GM19240 (cell line): ENCODE measurements at regions not wholly inside any gene's neighbourhood (a gene's known extent, or its start where the extent isn't known, plus 50 kb on each side); places are given as distances from the start of the nearest gene placed in this dataset.

Experiments
- DNase-seq: peaks from one replicate; pipeline ENCODE4 v3.0.0; 2011; ENCODE audit warnings: low spot score; ENCODE audit not compliant: insufficient read length

DNA sequence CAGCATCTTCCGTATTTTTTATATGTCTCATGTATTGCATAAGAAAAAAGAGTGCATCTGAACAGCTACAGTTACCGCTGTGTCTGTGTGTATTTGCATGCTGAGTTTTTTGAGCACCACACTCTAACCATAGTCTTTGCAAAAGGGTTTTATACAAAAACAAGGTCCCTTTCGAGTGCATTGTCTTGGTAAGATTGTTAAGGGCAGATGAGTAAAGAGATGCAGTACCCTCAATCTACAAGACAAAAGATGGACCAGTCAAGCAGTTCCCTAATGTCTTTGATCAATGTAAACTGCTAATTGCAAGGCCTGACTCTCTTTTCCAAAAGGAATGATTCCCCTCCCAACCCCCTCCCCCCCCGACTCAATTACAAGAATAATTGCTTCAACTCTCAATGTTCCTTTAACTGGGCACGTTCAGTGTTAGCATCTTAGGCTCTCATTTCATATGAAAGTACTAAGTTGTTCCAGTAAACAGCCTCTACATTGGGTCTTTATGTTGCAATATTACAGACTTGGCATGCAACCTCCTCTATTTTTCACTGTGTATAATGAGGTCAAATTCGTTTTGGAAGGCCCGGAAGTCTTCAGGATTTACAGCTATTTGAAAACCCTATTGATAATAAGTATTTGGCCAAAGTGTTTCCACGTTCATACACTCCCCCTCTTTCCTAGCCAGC, 471.4 kb upstream of the RBFOX1 start:
- DNase-seq: no peak

DNA sequence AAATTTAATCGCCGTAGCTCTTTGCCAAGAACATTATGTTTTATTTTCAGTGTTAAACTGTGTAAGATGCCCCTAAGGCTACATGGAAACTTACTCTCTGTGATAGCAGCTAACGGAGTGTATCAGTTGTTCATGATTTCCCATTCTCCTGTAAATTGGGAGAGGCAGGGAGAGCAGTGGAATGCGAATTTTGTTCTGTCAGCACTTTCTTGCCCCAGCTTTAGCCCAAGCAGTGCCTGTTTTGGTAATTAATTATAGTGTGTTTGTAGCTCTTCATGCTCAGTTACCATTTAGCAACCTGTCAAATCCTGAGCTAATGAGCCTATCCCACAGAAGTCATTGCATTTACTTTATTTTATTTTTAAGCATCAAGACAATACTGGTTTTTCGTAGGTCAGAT, 475.1 kb upstream of the RBFOX1 start:
- no peak for DNase-seq

DNA sequence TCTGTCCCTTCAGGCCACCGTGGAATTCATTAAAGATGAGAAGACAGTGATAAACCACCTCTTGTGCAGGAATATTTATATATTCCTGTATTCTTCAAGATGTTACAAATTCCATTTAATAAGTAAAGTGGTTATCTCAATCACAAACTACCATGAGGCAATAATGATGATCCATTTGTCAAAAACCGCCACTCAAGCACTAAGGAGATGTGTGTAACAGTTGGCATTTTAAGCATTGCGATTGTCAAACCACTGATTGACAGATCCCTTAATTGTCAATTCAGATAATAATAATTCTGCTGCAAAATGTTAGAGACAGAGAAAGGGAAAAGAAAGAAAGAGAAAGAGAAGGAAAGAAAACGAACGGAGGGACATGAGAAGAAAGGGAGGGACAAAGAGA, 476.1 kb upstream of the RBFOX1 start:
- no peak for DNase-seq

DNA sequence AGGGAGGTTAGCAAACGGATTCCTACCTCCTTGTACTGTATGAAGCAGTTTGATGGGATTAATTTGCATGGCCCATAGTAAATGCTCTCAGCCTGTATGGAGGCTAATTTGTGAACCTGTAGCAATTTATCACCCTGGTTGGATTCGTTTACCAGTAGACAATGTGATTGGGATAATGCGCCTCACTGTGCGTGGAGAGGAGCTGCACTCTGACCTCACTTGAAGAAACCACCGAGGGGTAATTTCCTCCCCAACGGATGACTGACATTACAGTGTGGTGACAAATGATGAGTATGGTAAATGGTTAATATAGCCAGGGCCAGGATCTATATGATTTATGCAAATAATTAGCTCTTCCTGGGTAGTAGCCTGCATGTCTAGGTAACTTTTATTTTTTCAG, 479.1 kb upstream of the RBFOX1 start:
- DNase-seq: no peak

DNA sequence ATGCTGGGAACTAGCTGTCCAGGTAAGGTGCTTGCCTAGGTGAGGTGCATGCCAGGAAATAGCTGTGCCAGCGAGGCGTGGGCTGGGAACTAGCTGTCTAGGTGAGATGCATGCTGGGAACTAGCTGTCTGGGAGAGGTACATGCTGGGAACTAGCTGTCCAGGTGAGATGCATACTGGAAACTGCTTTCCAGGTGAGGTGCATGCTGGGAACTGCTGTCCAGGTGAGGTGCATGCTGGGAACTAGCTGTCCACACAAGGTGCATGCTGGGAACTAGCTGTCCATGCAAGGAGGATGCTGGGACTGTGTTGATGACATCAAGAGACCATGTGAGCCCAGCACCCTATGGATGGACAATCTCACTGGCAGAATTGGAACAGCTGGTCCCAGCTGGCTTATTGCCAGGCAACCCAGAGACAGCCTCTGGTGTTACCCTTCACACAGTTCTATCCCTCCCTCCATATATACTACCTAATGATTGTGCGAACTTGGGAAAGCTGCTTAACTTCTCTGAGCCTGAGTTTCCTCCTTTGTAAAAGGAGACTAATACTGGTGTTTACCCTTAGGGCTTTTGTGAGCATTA, 479.9 kb upstream of the RBFOX1 start:
- no peak for DNase-seq

DNA sequence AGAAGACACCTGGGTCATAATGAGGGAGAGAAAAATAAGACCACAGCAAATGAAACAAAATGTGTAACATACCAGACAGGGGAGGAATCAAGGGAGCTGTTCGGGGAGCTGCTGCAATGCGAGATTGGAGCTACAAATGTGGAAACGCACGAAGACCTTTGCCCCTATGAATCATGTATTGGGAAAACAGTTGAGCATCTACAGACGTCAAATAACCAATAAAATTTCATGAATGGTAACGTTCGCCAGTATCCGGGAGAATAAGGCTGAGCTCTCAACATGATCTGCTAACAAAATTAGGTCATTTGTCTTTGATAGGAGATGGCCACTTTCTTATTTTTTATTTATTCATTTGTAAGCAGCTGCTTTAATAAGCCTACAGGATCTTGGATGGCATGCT, 486.2 kb upstream of the RBFOX1 start:
- no peak for DNase-seq

DNA sequence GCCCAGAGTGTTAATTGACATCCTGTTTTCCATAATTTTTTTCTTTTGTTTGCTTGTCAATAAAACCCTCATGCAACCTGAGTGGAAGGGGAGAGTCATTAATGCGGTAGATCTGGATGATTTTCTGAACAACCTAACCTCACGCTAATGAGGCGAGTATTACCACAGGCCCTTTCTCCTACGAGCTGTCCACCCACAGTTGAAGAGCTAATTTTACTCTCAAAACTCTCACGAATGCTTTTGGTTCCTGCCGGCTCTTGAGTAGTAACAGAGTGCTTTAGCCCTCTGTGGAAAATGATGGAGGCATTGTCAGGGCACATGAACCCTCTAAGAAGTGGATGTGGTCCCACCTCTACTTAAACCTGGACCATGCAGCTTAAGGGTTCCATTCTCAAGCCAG, 491.3 kb upstream of the RBFOX1 start:
- no peak for DNase-seq

DNA sequence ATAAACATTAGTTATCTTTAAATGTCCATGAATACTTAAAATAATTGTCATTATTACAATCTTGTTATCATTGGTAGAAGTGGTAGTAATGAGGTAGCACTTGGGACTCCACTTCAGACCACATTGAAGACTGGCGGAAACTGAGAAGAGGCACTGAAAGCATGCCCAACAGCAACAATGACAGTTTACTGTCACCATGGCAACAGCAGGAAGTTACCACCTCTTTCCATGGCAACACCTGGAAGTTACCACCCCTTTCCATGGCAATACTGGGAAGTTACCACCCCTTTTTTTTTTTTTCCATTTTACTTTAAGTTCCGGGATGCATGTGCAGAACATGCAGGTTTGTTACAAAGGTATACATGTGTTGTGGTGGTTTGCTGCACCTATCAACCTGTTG, 494.9 kb upstream of the RBFOX1 start:
- no peak for DNase-seq

DNA sequence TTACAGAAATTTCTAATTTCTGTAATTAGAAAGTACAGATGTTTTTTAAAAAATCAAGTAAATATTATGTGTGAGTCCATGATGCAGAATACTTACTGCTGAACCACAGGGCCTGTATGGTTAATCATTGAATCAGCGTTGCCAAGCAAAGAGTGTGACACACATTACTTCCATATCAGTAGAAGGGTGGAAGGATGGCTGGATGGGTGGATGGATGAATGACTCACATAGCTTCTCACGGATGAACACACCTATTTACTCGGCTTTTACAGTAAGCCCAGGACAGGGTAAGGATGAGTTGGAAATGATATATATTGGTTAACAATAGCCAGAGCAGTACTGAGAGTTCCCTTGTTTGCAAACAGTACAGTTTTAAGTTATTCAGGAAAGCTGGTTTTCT, 495.9 kb upstream of the RBFOX1 start:
- no peak for DNase-seq

DNA sequence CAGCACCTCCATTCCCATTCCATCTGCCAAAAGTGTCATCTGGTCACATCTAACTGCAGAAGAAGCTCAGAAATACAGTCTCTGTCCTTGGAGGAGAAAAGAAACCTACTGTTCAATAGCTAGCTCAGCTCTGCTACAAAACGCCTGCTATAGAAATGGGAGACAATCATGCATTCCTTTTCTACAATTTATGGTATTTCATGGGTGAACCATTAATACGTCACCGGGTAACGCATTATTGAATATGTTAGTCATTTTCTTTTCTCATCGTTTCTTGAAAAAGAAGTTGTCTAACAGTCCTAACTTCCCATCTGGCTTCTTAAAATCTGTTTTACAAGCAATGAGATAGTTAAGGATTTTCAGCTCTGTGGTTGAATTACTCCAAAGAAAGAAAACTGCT, 496.7 kb upstream of the RBFOX1 start:
- no peak for DNase-seq

DNA sequence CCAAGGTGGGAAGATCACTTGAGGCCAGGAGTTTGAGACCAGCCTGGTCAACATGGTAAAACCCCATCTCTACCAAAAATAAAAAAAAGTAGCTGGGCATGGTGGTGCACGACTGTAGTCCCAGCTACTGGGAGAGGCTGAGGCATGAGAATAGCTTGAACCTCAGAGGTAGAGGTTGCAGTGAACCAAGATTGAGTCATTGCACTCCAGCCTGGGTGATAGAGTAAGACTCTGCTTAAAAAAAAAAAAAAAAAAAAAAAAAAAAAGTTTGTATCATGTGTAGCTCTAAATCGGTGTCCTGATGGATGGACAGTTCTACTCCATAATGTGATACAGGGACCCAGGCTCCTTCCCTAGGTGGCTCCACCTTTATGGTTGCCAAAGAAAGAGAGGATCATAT, 497.1 kb upstream of the RBFOX1 start:
- DNase-seq: no peak

DNA sequence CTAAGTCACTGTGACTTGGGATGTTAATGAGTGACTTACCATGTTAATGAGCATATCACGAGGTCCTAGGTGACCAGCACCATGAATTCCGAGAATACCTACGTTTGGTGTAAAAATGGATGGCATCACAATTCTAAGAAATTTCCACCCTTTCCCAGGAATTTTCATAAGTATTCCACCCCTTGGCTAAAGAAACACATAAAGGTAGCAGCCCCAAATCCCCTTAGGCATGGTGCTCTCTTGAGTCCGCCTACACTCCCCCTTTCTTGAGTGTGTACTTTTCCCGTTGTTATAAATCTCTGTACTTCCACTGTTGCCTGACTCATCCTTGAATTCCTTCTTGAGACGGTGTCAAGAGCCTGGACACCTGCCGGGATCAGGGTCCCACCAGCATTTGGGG, 504.0 kb upstream of the RBFOX1 start:
- no peak for DNase-seq

DNA sequence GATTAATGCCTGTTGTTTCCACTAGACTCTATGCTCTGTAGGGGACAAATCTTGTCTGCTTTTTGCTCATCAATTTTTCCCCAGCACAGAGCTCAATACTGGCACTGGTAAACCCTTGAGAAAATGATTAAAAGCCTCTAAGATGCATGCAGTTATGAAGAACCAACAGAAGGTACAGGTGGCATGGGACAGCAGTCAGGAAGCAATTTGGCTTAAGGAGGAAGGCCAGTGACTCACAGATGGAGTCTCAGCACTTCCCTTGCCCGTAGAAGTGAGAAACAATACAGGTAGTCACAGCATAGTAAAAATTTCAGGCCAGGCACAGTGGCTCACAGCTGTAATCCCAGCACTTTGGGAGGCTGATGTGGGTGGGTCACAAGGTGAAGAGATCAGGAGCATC, 504.7 kb upstream of the RBFOX1 start:
- DNase-seq: no peak

DNA sequence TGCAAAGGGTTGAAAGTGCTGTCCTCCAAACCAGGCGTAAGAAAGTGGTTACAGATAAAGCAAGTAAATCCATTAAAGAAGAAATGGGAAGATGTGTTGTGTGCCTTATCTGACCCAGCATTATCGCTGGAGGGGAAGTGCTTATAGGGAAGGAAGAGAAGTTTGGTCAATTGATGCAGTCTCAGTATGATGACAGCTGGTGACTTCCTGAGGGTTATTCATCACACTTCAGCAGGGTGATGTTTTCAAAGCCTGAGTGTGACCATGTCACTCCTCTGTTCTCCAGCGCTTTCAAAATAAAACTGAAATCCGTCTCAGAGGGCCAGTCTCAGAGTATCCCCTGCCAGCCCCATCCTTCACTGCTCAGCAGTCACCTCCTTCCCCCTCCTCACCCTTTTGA, 505.4 kb upstream of the RBFOX1 start:
- DNase-seq: no peak

DNA sequence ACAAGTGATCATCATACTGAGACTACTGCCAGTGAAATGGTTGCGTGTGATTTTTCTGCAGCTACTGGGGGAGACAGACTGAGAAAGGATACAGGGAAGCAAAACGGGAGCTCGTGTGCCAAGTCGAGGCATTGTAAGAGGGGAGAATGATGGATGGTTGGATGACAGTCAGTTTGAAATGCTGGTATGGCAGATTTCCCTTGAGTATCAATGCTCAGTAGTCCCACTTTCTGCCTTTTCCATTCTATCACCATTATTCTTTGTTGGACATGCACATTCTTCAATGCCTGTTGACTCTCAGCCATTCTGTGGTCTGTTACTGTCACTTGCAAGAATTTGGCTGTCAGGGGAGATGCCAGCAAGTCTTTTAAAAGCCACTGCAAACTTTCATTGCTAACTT, 510.6 kb upstream of the RBFOX1 start:
- no peak for DNase-seq

DNA sequence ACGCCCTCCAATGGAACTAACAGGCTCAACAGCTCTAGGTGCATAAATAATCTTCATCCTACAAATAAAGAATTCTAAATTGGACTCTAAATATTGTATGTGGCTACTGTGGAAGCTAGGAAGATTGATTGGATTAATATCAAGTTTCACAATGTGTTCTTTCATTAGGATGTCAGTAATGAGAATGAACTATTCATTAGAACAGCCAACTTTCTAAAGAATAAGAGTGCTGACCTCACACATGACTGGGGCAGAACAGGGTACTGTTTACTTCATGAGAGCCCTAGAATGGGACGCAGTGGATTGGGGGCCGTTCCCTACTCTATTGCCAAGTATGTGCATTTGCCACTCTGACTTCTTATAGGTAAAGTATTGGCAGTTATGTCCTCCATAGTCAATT, 528.2 kb upstream of the RBFOX1 start:
- no peak for DNase-seq

DNA sequence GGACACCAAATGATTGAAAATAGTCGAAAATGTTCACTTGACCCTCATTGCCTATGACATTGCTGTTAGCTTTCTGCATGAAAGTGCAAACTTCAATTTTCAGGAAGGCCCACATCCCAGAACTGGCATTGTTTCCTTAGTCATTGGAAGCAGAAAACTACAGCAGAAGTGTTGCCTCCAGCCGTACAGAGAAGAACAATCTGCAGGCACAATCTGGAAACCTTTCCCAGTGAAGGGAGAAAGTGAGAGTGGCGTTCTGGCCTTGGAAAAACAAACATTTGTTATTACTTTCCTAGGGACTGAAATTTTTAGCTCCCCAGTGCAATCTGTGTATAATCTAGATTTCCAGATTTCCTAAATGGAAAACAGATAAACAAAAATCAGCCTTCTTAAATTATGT, 529.5 kb upstream of the RBFOX1 start:
- no peak for DNase-seq

DNA sequence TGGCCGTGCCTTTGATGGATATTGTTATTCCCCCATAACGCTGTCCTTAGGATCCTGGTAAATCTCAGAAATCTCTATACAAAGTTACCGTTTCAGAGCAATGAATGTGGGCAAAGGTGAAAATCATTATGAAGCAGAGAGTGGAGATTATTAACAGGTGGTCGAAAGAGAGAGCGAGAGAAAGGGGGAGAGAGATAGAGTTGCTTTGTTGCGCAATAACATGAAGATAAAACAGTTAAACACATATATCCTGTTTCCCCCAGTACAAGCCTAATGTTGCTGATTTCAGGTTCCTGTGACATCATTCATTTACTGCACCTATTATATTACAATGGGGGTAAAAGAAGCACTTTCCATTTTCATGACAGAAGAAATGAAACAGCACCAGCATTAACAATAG, 535.4 kb upstream of the RBFOX1 start:
- no peak for DNase-seq

DNA sequence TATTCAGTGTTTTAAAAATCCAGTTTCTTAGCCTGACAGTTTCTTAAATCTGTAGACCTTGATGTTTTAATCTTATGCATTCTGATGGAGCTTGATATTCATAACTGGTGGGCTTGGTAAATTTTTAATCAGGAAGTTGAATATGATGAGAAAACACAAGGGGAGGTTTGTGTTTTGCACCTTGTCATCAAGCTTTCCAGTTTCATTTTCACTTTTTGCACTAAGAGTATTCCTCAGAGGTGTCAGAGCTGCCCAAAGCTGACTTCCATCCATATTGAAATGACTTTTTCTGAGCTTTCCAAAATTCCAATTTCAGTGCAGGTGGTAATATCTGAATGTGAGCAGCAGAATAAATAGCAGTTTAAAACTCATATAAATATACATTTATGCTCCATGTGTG, 555.0 kb upstream of the RBFOX1 start:
- DNase-seq: no peak

DNA sequence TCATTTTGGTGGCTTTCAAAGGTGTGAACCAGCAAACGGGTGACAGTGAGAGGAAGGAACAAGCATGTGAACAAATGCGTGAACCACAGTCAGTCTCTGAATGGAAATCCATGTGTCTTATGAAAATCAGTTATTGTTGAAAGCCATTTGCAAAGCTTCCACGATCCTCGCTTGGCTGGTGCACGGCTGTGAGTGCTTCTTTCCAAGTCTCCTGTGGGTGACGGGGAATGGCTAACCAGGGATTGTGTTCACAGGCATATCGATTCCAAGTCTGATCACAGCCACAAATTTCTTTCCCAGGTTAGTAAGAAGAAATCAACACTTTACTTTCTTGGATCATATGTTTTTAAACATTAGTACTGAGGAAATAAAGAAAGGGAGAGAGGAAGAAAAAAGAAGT, 556.9 kb upstream of the RBFOX1 start:
- no peak for DNase-seq

DNA sequence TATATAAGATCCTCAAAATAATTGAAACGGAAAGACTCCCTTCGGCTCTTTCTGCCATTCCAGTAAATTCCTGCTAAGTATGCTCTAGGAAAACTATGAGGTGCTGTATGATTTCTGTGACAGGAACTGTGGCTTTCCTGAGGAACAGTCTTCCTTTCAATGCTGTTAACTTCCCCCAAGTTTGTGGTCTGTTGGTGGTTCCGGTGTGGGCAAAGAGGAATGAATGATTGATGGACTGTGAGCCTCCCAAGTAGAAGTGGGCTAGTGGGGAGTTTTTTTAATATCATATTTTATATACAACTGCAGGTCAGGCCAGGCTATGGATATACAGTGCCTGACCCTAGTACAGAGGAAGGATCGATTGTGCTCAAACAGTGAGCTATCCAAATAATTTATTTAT, 560.7 kb upstream of the RBFOX1 start:
- DNase-seq: no peak

DNA sequence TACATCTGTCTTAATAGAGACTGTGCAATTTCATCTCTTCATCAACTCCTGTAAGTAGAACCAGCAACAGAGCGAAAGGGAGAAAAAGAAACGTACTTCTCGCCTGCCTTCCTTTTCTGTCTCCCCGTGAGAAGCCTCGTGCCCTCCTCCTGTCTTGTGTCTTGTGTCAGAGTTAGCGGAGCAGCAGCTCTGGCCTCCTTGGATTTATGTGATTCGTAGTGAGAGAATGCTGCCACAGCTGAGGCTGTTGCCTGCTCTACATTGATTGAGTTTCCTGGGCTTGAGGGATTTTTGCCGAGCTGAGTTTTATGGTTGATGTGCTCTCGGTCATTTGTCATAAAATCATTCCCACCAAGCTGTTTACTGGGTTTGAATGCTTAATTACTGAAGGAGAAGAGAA, 579.1 kb upstream of the RBFOX1 start:
- DNase-seq: no peak

DNA sequence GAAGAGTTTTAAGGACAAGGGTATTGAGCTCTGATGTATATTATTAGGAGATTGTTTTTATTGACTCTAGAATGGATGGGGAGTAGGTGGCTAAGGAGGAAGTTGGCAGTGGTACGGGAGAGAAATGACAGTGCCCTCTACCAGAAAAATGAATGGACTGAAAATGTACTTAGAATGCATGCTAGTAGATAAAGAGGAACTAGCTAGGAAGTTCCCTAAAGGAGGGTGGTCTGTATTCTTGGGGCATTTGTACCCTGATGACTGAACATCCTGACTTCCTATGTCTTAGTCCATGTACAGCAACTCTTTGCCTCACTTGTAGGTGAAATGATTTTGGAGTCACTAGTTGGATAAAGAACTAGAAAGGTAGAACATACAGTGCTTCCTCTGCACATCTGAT, 581.5 kb upstream of the RBFOX1 start:
- DNase-seq: no peak

DNA sequence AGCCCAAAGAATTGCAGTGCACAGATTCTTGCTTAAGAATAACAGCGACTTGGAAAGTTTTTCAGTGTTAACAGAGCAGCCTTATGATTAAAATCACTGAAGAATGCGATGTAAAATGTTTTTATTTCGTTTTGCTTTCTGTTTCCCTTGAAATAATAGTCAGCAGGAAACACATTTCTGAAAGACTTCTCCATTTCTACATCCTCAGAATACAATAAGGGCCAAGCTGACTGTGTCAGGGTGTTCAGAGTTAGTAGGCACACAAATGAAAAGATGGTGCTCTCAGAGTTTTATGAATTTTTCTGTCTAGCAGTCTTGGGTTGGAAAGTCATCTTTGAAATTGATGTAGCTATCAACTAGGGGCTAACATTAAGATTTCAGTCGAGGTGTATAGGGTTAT, 582.9 kb upstream of the RBFOX1 start:
- DNase-seq: no peak
